BLaER1 treated with 17β-estradiol and CSF1 and Interleukin-3, amounts not matched to agents 10 nM and 100 nM (cell line): ENCODE measurements at regions not wholly inside any gene's neighbourhood (a gene's known extent, or its start where the extent isn't known, plus 50 kb on each side); places are given as distances from the start of the nearest gene placed in this dataset.

Experiments used
- H3K27ac ChIP-seq, 11 experiments: shearing (Covaris generic); formaldehyde crosslinking; 2 replicates each; pipeline ENCODE4 v1.8.1; 2022
- H3K27me3 ChIP-seq, 11 experiments: shearing (Covaris generic); formaldehyde crosslinking; 2 replicates each; pipeline ENCODE4 v1.8.1; 2022
- H3K36me3 ChIP-seq, 11 experiments: shearing (Covaris generic); formaldehyde crosslinking; 2 replicates each; pipeline ENCODE4 v1.8.1; 2022
- H3K4me1 ChIP-seq, 10 experiments: shearing (Covaris generic); formaldehyde crosslinking; 2 replicates each; pipeline ENCODE4 v1.8.1; 2022
- H3K4me2 ChIP-seq, 11 experiments: shearing (Covaris generic); formaldehyde crosslinking; 2 replicates each; pipeline ENCODE4 v1.8.1; 2022
- H3K4me3 ChIP-seq, 10 experiments: shearing (Covaris generic); formaldehyde crosslinking; 2 replicates each; pipeline ENCODE4 v1.8.1; 2022
- H3K9ac ChIP-seq, 11 experiments: shearing (Covaris generic); formaldehyde crosslinking; 2 replicates each; pipeline ENCODE4 v1.8.1; 2022
- H3K9me3 ChIP-seq, 11 experiments: shearing (Covaris generic); formaldehyde crosslinking; replicated peaks in 1 of 11; 2 replicates each; pipeline ENCODE4 v1.8.1; 2022
- H4K20me1 ChIP-seq, 11 experiments: shearing (Covaris generic); formaldehyde crosslinking; 2 replicates each; pipeline ENCODE4 v1.8.1; 2022
- Cebpa-rat ChIP-seq, 11 experiments: shearing (Covaris generic); IDR thresholded peaks; 2 replicates each; pipeline ENCODE4 v1.8.1; 2022

- Histone ChIP-seq H3K27me3 (no peaks in the 10 kb centered on the region), H3K27ac (no peak overlapping the region), H3K9ac (no peak overlapping the region), H3K36me3 (no peaks in the 10 kb centered on the region), H3K9me3 (peaks cover 97 to 100% (median 100%) of the 10 kb centered on the region in 11 experiments), H3K4me3 (no peak overlapping the region), H3K4me2 (no peak overlapping the region), H4K20me1 (no peaks in the 10 kb centered on the region), H3K4me1 (no peaks in the 10 kb centered on the region)
- TF ChIP-seq Cebpa-rat (IDR thresholded peaks at IDR 0.05) = no peak
These were observed 1594.9 kb downstream of the UQCRFS1 start for GRCh38 chr19:27618006-27618405.

- H3K27ac ChIP-seq = no peak overlapping the region
- H3K27me3 ChIP-seq = no peaks in the 10 kb centered on the region
- H3K36me3 ChIP-seq = no peaks in the 10 kb centered on the region
- H3K9ac ChIP-seq = no peak overlapping the region
- H3K4me3 ChIP-seq = no peak overlapping the region
- no peak overlapping the region for H3K4me2 ChIP-seq
- TF ChIP-seq Cebpa-rat (IDR thresholded peaks at IDR 0.05) = no peak
- H3K4me1 ChIP-seq = no peaks in the 10 kb centered on the region
- peaks cover 18 to 34% (median 26%) of the 10 kb centered on the region in 11 experiments; a peak in 21 of 22 replicates for H3K9me3 ChIP-seq
- H4K20me1 ChIP-seq = no peaks in the 10 kb centered on the region
These were observed 1632.0 kb downstream of the UQCRFS1 start for GRCh38 chr19:27580906-27581305.
